Muscle of leg (tissue), 3 donors: ENCODE measurements at regions not wholly inside any gene's neighbourhood (a gene's known extent, or its start where the extent isn't known, plus 50 kb on each side); places are given as distances from the start of the nearest gene placed in this dataset.

Experiments
- DNase-seq: peaks from one replicate; pipeline ENCODE4 v3.0.0; 2013
- H3K27ac ChIP-seq: one replicate; pipeline ENCODE4 v1.5.1; 2013; ENCODE audit warnings: mild to moderate bottlenecking, low read length, control low read depth
- H3K27me3 ChIP-seq: one replicate; pipeline ENCODE4 v1.6.1; 2013; ENCODE audit warnings: low read length; ENCODE audit not compliant: control insufficient read depth, insufficient read depth
- H3K36me3 ChIP-seq: one replicate; pipeline ENCODE4 v1.6.1; 2013; ENCODE audit warnings: low read length; ENCODE audit not compliant: control insufficient read depth, insufficient read depth
- H3K4me1 ChIP-seq: one replicate; pipeline ENCODE4 v1.6.1; 2013; ENCODE audit warnings: low read length; ENCODE audit not compliant: control insufficient read depth, insufficient read depth
- H3K4me3 ChIP-seq: one replicate; pipeline ENCODE4 v1.5.1; 2013; ENCODE audit warnings: low read length, control low read depth
- H3K9me3 ChIP-seq: replicated peaks from 2 replicates; pipeline ENCODE4 v1.6.1; 2013; ENCODE audit warnings: low read depth, low read length; ENCODE audit not compliant: control insufficient read depth
- WGBS: methylation state at CpG from one replicate; pipeline ENCODE4 v1.1.5; 2013; ENCODE audit warnings: missing lambda C conversion rate; ENCODE audit not compliant: insufficient coverage; 5-methylcytosine and 5-hydroxymethylcytosine counted together

- whole genome bisulfite sequencing = no CpG with 5 or more reads among the region's 3 CpGs
- Histone ChIP-seq H3K27me3 (peaks cover 7% of the 10 kb centered on the region), H3K9me3 (no peaks in the 10 kb centered on the region), H3K4me3 (no peak overlapping the region), H3K27ac (no peak overlapping the region), H3K36me3 (no peaks in the 10 kb centered on the region), H3K4me1 (no peaks in the 10 kb centered on the region)
- DNase-seq = no peak
Observed at GRCh38 chr17:33888455-33888854, 366.6 kb upstream of the CCL2 start.

- Histone ChIP-seq H3K9me3 (no peaks in the 10 kb centered on the region), H3K4me1 (no peaks in the 10 kb centered on the region), H3K27ac (no peak overlapping the region), H3K4me3 (no peak overlapping the region), H3K27me3 (peaks cover 7% of the 10 kb centered on the region), H3K36me3 (no peaks in the 10 kb centered on the region)
- WGBS = 40% methylated on average over 1 of the region's 2 CpGs
- DNase-seq = no peak
Observed at GRCh38 chr17:33889040-33889439, 366.0 kb upstream of the CCL2 start.

- Histone ChIP-seq H3K9me3 (no peaks in the 10 kb centered on the region), H3K36me3 (no peaks in the 10 kb centered on the region), H3K4me1 (no peaks in the 10 kb centered on the region), H3K27ac (no peak overlapping the region), H3K27me3 (peaks cover 7% of the 10 kb centered on the region), H3K4me3 (no peak overlapping the region)
- no CpG with 5 or more reads among the region's 2 CpGs for WGBS
- no peak for DNase-seq
Observed at GRCh38 chr17:33889766-33890165, 365.3 kb upstream of the CCL2 start.

GRCh38 chr17:33892717-33893591 is 362.1 kb upstream of the CCL2 start:
- 8% methylated on average over 4 of the region's 6 CpGs for WGBS
- peak; percentile 9 for DNase-seq
- Histone ChIP-seq H3K27ac (no peak overlapping the region), H3K4me1 (no peaks in the 10 kb centered on the region), H3K27me3 (peaks cover 5% of the 10 kb centered on the region), H3K9me3 (no peaks in the 10 kb centered on the region), H3K4me3 (no peak overlapping the region), H3K36me3 (no peaks in the 10 kb centered on the region)

- H3K4me3 ChIP-seq = no peak overlapping the region
- H3K4me1 ChIP-seq = no peaks in the 10 kb centered on the region
- peaks cover under 1% of the 10 kb centered on the region for H3K27me3 ChIP-seq
- 86% methylated on average over 2 of the region's 3 CpGs for WGBS
- H3K27ac ChIP-seq = no peak overlapping the region
- no peak for DNase-seq
- H3K9me3 ChIP-seq = no peaks in the 10 kb centered on the region
- no peaks in the 10 kb centered on the region for H3K36me3 ChIP-seq
Observed at GRCh38 chr17:33895491-33895890, 359.6 kb upstream of the CCL2 start.

GRCh38 chr17:33896263-33896662 is 358.8 kb upstream of the CCL2 start:
- DNase-seq = no peak
- no peaks in the 10 kb centered on the region for H3K27me3 ChIP-seq
- H3K27ac ChIP-seq = no peak overlapping the region
- no peaks in the 10 kb centered on the region for H3K36me3 ChIP-seq
- 45% methylated on average over 4 of the region's 6 CpGs for WGBS
- H3K4me1 ChIP-seq = no peaks in the 10 kb centered on the region
- H3K4me3 ChIP-seq = no peak overlapping the region
- H3K9me3 ChIP-seq = no peaks in the 10 kb centered on the region

GRCh38 chr17:33901085-33901484 is 354.0 kb upstream of the CCL2 start:
- Histone ChIP-seq H3K4me1 (no peaks in the 10 kb centered on the region), H3K4me3 (no peak overlapping the region), H3K36me3 (no peaks in the 10 kb centered on the region), H3K27ac (no peak overlapping the region), H3K9me3 (no peaks in the 10 kb centered on the region), H3K27me3 (no peaks in the 10 kb centered on the region)
- no peak for DNase-seq
- WGBS = 67% methylated on average over 2 of the region's 2 CpGs

- no peak for DNase-seq
- no peaks in the 10 kb centered on the region for H3K36me3 ChIP-seq
- H3K4me3 ChIP-seq = no peak overlapping the region
- no peaks in the 10 kb centered on the region for H3K9me3 ChIP-seq
- no peak overlapping the region for H3K27ac ChIP-seq
- no peaks in the 10 kb centered on the region for H3K4me1 ChIP-seq
- no peaks in the 10 kb centered on the region for H3K27me3 ChIP-seq
- WGBS = no CpG with 5 or more reads among the region's 1 CpG
Observed at GRCh38 chr17:33902901-33903449, 352.1 kb upstream of the CCL2 start.

GRCh38 chr17:33904476-33904875 is 350.6 kb upstream of the CCL2 start:
- no peaks in the 10 kb centered on the region for H3K36me3 ChIP-seq
- no CpG with 5 or more reads among the region's 4 CpGs for WGBS

GRCh38 chr17:33905338-33905800 is 349.7 kb upstream of the CCL2 start:
- H3K4me3 ChIP-seq = no peak overlapping the region
- 74% methylated on average over 3 of the region's 3 CpGs for whole genome bisulfite sequencing
- no peaks in the 10 kb centered on the region for H3K27me3 ChIP-seq
- H3K9me3 ChIP-seq = no peaks in the 10 kb centered on the region
- no peak for DNase-seq
- H3K4me1 ChIP-seq = no peaks in the 10 kb centered on the region
- H3K27ac ChIP-seq = no peak overlapping the region
- no peaks in the 10 kb centered on the region for H3K36me3 ChIP-seq

More at GRCh38 chr17:33904476-33904875, 350.6 kb upstream of the CCL2 start:
- Histone ChIP-seq H3K4me1 (no peaks in the 10 kb centered on the region), H3K27me3 (no peaks in the 10 kb centered on the region), H3K9me3 (no peaks in the 10 kb centered on the region), H3K4me3 (no peak overlapping the region), H3K27ac (no peak overlapping the region)
- no peak for DNase-seq
